ENCODE measurements at regions not wholly inside any gene's neighbourhood (a gene's known extent, or its start where the extent isn't known, plus 50 kb on each side); places are given as distances from the start of the nearest gene placed in this dataset.

- no peak for DNase-seq (ENCODE audit: low spot score)
- no peak overlapping the region for H3K4me3 ChIP-seq (ENCODE audit: low read depth in 1 of 3, low read length in 3 of 3)
- no peaks in the 10 kb centered on the region for H3K9me3 ChIP-seq (ENCODE audit: control insufficient read depth in 4 of 4, low read length in 3 of 4)
- no peak overlapping the region for H3K9ac ChIP-seq (ENCODE audit: low read depth in 1 of 2, low read length in 2 of 2)
- H3K27me3 ChIP-seq (ENCODE audit: control insufficient read depth in 4 of 4, insufficient read depth in 4 of 4, low read length in 3 of 4): no peaks in the 10 kb centered on the region
- 85% methylated on average over 4 of the region's 4 CpGs for WGBS
- no peak overlapping the region for H3K27ac ChIP-seq (ENCODE audit: low read depth in 1 of 2, low read length in 2 of 2)
- TF ChIP-seq REST (IDR thresholded peaks at IDR 0.05) (no peak), EGR1 (IDR thresholded peaks at IDR 0.05; ENCODE audit: low read depth in 2 of 2) (no peak), NR2F2 (IDR thresholded peaks at IDR 0.05) (no peak), YY1 (IDR thresholded peaks at IDR 0.05) (no peak), RAD21 (IDR thresholded peaks at IDR 0.05) (no peak), HNF4A (conservative IDR thresholded peaks at IDR 0.05) (no peak), CTCF (IDR thresholded peaks at IDR 0.05; ENCODE audit: low read depth, low read length, missing input control) (no peak)
- no peaks in the 10 kb centered on the region for H3K36me3 ChIP-seq (ENCODE audit: control insufficient read depth in 4 of 4, insufficient read depth in 3 of 4, low read depth in 1 of 4, low read length in 3 of 4)
- no peaks in the 10 kb centered on the region for H3K4me1 ChIP-seq (ENCODE audit: control insufficient read depth in 4 of 4, insufficient read depth in 4 of 4, low read length in 3 of 4)
Measured at GRCh38 chr15:91465086-91465485, 365.0 kb downstream of the SV2B start.

- H3K36me3 ChIP-seq (ENCODE audit: control insufficient read depth in 4 of 4, insufficient read depth in 3 of 4, low read depth in 1 of 4, low read length in 3 of 4): no peaks in the 10 kb centered on the region
- H3K27me3 ChIP-seq (ENCODE audit: control insufficient read depth in 4 of 4, insufficient read depth in 4 of 4, low read length in 3 of 4): no peaks in the 10 kb centered on the region
- no peak overlapping the region for H3K4me3 ChIP-seq (ENCODE audit: low read depth in 1 of 3, low read length in 3 of 3)
- 86% methylated on average over 7 of the region's 7 CpGs for WGBS
- H3K27ac ChIP-seq (ENCODE audit: low read depth in 1 of 2, low read length in 2 of 2): no peak overlapping the region
- no peak overlapping the region for H3K9ac ChIP-seq (ENCODE audit: low read depth in 1 of 2, low read length in 2 of 2)
- no peak for TF ChIP-seq YY1 (IDR thresholded peaks at IDR 0.05)
- TF ChIP-seq TAF1 (conservative IDR thresholded peaks at IDR 0.05): no peak
- no peak for TF ChIP-seq ZBTB33 (IDR thresholded peaks at IDR 0.05)
- no peak for TF ChIP-seq HNF4A (conservative IDR thresholded peaks at IDR 0.05)
- TF ChIP-seq FOXA2 (IDR thresholded peaks at IDR 0.05): no peak
- no peak for TF ChIP-seq REST (IDR thresholded peaks at IDR 0.05)
- TF ChIP-seq CTCF (IDR thresholded peaks at IDR 0.05; ENCODE audit: low read depth, low read length, missing input control): no peak
- no peak for TF ChIP-seq RXRA (IDR thresholded peaks at IDR 0.05)
- TF ChIP-seq GABPA (IDR thresholded peaks at IDR 0.05 in 1 of 2, conservative IDR thresholded peaks at IDR 0.05 in 1 of 2): no peak
- TF ChIP-seq RAD21 (IDR thresholded peaks at IDR 0.05): no peak
- TF ChIP-seq MAX (IDR thresholded peaks at IDR 0.05): no peak
- no peak for TF ChIP-seq HNF4G (IDR thresholded peaks at IDR 0.05)
- no peak for TF ChIP-seq SP1 (IDR thresholded peaks at IDR 0.05)
- no peak for TF ChIP-seq EGR1 (IDR thresholded peaks at IDR 0.05; ENCODE audit: low read depth in 2 of 2)
- no peak for TF ChIP-seq NR2F2 (IDR thresholded peaks at IDR 0.05)
- TF ChIP-seq JUND (IDR thresholded peaks at IDR 0.05): no peak
- H3K4me1 ChIP-seq (ENCODE audit: control insufficient read depth in 4 of 4, insufficient read depth in 4 of 4, low read length in 3 of 4): no peaks in the 10 kb centered on the region
- DNase-seq (ENCODE audit: low spot score): no peak
- H3K9me3 ChIP-seq (ENCODE audit: control insufficient read depth in 4 of 4, low read length in 3 of 4): no peaks in the 10 kb centered on the region
Measured at GRCh38 chr15:91465696-91466095, 365.6 kb downstream of the SV2B start.
